CD8-positive, alpha-beta memory T cell (primary cell): ENCODE measurements at regions not wholly inside any gene's neighbourhood (a gene's known extent, or its start where the extent isn't known, plus 50 kb on each side); places are given as distances from the start of the nearest gene placed in this dataset.

Source experiments
- CTCF ChIA-PET: fragments of 350-600 bp; sonication (Branson Sonifier 250); formaldehyde crosslinking; loops from one replicate; lab custom pipeline; 2021; ENCODE audit warnings: antibody characterized with exemption; lab: Charles Lee
- POLR2A ChIA-PET: fragments of 350-600 bp; sonication (Branson Sonifier 250); formaldehyde crosslinking; loops from one replicate; lab custom pipeline; 2021; ENCODE audit warnings: antibody characterized with exemption; lab: Charles Lee
- DNase-seq, 5 donors: peaks; one replicate each; pipeline versions ENCODE4 v3.0.0 to v3.0.0-alpha.2; 2020 to 2022; ENCODE audit warnings: mixed read lengths in 1 of 5
- H3K27ac ChIP-seq: one replicate; pipeline ENCODE4 v1.7.0; 2013; ENCODE audit warnings: low read depth, mild to moderate bottlenecking, low read length, moderate library complexity
- H3K27me3 ChIP-seq: 2 replicates; pipeline ENCODE4 v1.7.0; 2013; ENCODE audit warnings: low read length, mild to moderate bottlenecking; ENCODE audit not compliant: insufficient read depth, poor library complexity, severe bottlenecking
- H3K36me3 ChIP-seq: 2 replicates; pipeline ENCODE4 v1.7.0; 2013; ENCODE audit warnings: mild to moderate bottlenecking, low read length, moderate library complexity; ENCODE audit not compliant: insufficient read depth
- H3K4me1 ChIP-seq: 2 replicates; pipeline ENCODE4 v1.7.0; 2013; ENCODE audit warnings: mild to moderate bottlenecking, low read length, moderate library complexity; ENCODE audit not compliant: insufficient read depth
- H3K4me3 ChIP-seq: 2 replicates; pipeline ENCODE4 v1.7.0; 2013; ENCODE audit warnings: mild to moderate bottlenecking, low read length
- H3K9me3 ChIP-seq: 2 replicates; pipeline ENCODE4 v1.7.0; 2013; ENCODE audit warnings: mild to moderate bottlenecking, low read length
- H3K27ac Mint-ChIP-seq, 8 donors: one replicate each; pipeline ENCODE4 v1.8.0; 2020 to 2021; ENCODE audit warnings: mixed read lengths in 8 of 8, mild to moderate bottlenecking in 6 of 8, inconsistent platforms in 3 of 8, moderate library complexity in 3 of 8
- H3K27me3 Mint-ChIP-seq, 2 donors: one replicate each; pipeline ENCODE4 v1.8.0; 2020 to 2021; ENCODE audit warnings: mixed read lengths in 2 of 2, mild to moderate bottlenecking in 1 of 2, moderate library complexity in 1 of 2
- H3K36me3 Mint-ChIP-seq, 3 donors: one replicate each; pipeline ENCODE4 v1.8.0; 2020 to 2021; ENCODE audit warnings: mixed read lengths in 3 of 3, inconsistent platforms in 1 of 3, mild to moderate bottlenecking in 1 of 3
- H3K4me1 Mint-ChIP-seq, 3 donors: one replicate each; pipeline ENCODE4 v1.8.0; 2020 to 2021; ENCODE audit warnings: mixed read lengths in 3 of 3, inconsistent platforms in 1 of 3, mild to moderate bottlenecking in 1 of 3
- H3K4me3 Mint-ChIP-seq, 7 donors: one replicate each; pipeline ENCODE4 v1.8.0; 2020 to 2021; ENCODE audit warnings: mixed read lengths in 7 of 7, mild to moderate bottlenecking in 6 of 7, moderate library complexity in 4 of 7, inconsistent platforms in 2 of 7
- H3K9me3 Mint-ChIP-seq, 5 donors: one replicate each; pipeline ENCODE4 v1.8.0; 2020 to 2022; ENCODE audit warnings: mixed read lengths in 5 of 5, mild to moderate bottlenecking in 3 of 5, moderate library complexity in 2 of 5, inconsistent platforms in 1 of 5

DNA sequence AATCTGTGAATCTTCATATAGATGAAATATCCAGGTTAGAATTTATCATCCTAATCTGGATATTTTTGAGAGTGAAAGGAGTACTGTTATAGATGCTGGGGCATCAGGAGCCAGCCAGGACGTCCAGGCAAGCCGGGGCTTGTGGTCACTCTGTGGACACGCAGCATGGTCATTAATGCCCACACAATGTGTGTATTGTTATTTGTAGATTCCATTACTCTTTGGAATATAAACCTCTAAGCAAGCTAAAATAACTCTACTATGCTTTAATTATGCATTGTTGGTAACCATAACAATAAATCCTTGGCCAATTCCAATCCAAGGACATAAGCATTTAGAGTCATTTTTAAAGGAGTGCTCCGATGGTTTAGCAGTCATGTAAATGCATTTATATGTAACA lies 137.9 kb downstream of the TM9SF2 start:
- H3K27ac ChIP-seq = no peak overlapping the region
- DNase-seq = no peak
- H3K4me3 ChIP-seq = no peak overlapping the region
- no peaks in the 10 kb centered on the region for H3K4me1 Mint-ChIP-seq
- H3K4me1 ChIP-seq = no peaks in the 10 kb centered on the region
- CTCF ChIA-PET = interaction anchor here (1.7 kb wide), 1 partner anchor 17 kb away, joined by 7 read pairs; no protein-coding TSS in a partner anchor
- no peaks in the 10 kb centered on the region for H3K9me3 Mint-ChIP-seq
- H3K27ac Mint-ChIP-seq = no peak overlapping the region
- H3K9me3 ChIP-seq = no peaks in the 10 kb centered on the region
- H3K27me3 ChIP-seq = no peaks in the 10 kb centered on the region
- H3K4me3 Mint-ChIP-seq = no peak overlapping the region
- no peaks in the 10 kb centered on the region for H3K36me3 ChIP-seq
- POLR2A ChIA-PET = no interaction called here
- H3K36me3 Mint-ChIP-seq = no peaks in the 10 kb centered on the region
- H3K27me3 Mint-ChIP-seq = no peaks in the 10 kb centered on the region

DNA sequence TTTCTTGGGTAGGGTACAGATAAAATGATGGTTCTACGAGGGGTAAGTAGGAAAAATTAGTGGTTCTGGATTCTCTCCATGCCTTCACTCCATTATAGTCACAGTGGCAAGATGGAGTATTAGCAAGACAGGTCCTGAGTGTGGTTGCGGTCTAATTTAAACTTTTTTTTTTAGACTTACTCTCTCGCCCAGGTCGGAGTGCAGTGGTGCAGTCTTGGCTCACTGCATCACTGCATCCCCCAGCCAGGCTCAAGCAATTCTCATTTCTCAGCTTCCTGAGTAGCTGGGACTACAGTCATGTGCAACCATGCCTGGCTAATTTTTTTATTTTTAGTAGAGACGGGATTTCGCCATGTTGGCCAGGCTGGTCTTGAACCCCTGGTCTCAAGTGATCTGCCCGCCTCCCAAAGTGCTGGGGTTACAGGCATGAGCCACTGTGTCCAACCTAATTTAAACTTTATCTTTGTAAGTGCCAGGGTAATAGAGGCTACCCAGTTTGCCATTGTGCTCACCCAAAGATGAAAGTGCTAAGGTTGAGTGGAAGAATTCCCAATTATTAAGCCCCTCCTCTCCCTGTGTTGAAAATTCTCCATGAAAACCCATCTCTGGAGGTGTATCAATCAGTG lies 135.6 kb downstream of the TM9SF2 start:
- H3K4me1 ChIP-seq = no peaks in the 10 kb centered on the region
- no peak overlapping the region for H3K27ac Mint-ChIP-seq
- peaks cover 0 to 2% of the 10 kb centered on the region in 2 donors for H3K27me3 Mint-ChIP-seq
- ChIA-PET POLR2A (no interaction called here), CTCF (no interaction called here)
- peaks cover 2 to 5% (median 4%) of the 10 kb centered on the region in 3 donors for H3K36me3 Mint-ChIP-seq
- H3K4me1 Mint-ChIP-seq = peaks cover 0 to 1% (median 0%) of the 10 kb centered on the region in 3 donors
- no peaks in the 10 kb centered on the region for H3K36me3 ChIP-seq
- H3K4me3 Mint-ChIP-seq = no peak overlapping the region
- DNase-seq = no peak
- no peaks in the 10 kb centered on the region for H3K9me3 ChIP-seq
- no peak overlapping the region for H3K4me3 ChIP-seq
- peaks cover 2 to 6% (median 4%) of the 10 kb centered on the region in 5 donors for H3K9me3 Mint-ChIP-seq
- no peak overlapping the region for H3K27ac ChIP-seq
- no peaks in the 10 kb centered on the region for H3K27me3 ChIP-seq

DNA sequence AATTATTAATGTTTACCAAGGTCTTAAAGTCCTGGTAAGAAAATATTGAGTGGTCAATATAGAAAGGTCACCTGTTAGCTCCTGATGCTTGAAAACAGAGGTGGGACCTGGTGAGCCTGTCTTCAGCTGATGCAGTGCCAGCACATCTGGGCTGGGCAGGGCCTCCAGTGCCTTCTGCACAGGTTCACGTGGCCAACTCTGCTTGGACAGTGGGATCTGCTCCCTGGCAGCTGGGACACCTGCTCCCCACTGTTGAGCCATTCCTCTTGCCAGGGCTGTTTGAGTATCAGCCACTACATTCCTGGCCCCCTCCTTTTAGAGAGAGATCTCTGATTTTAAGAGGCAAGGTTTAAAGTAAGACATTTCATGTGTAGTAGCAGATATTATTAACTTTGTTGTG lies 135.0 kb downstream of the TM9SF2 start:
- Mint-ChIP-seq H3K9me3 (peaks cover 2 to 6% (median 4%) of the 10 kb centered on the region in 5 donors), H3K27ac (no peak overlapping the region), H3K4me1 (peaks cover 0 to 1% (median 0%) of the 10 kb centered on the region in 3 donors), H3K36me3 (peaks cover 2 to 6% (median 4%) of the 10 kb centered on the region in 3 donors), H3K27me3 (peaks cover 0 to 2% of the 10 kb centered on the region in 2 donors), H3K4me3 (no peak overlapping the region)
- Histone ChIP-seq H3K4me1 (no peaks in the 10 kb centered on the region), H3K4me3 (no peak overlapping the region), H3K9me3 (no peaks in the 10 kb centered on the region), H3K27me3 (no peaks in the 10 kb centered on the region), H3K36me3 (no peaks in the 10 kb centered on the region), H3K27ac (no peak overlapping the region)
- CTCF ChIA-PET = no interaction called here
- POLR2A ChIA-PET = no interaction called here
- no peak for DNase-seq

DNA sequence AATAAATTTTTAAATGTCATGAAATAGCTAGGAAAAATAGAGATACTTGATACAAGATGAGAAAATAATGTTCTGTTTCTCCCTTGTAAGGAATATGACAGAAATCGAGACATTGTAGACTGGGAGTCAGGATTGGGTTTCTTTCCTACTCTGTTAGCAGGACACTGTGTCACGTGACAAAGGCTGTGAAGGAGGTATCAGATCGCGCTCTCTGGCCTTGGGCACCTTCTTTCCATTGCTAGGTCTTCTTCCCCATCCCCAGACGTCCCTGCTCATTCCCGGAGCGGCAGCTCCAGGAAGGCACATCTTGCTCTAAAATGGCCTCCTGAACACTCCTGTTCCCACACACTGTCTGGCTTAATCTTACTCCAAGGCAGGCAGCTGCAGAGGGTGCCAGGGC lies 133.4 kb downstream of the TM9SF2 start:
- Mint-ChIP-seq H3K27ac (no peak overlapping the region), H3K4me1 (peaks cover 0 to 1% (median 0%) of the 10 kb centered on the region in 3 donors), H3K27me3 (peaks cover 0 to 2% of the 10 kb centered on the region in 2 donors), H3K4me3 (no peak overlapping the region), H3K9me3 (peaks cover 2 to 6% (median 4%) of the 10 kb centered on the region in 5 donors), H3K36me3 (peaks cover 2 to 9% (median 6%) of the 10 kb centered on the region in 3 donors)
- Histone ChIP-seq H3K27ac (no peak overlapping the region), H3K27me3 (no peaks in the 10 kb centered on the region), H3K36me3 (no peaks in the 10 kb centered on the region), H3K4me1 (no peaks in the 10 kb centered on the region), H3K9me3 (no peaks in the 10 kb centered on the region), H3K4me3 (no peak overlapping the region)
- CTCF ChIA-PET = interaction anchor here (1.2 kb wide), 1 partner anchor 13 kb away, joined by 4 read pairs; no protein-coding TSS in a partner anchor
- POLR2A ChIA-PET = no interaction called here
- no peak for DNase-seq

DNA sequence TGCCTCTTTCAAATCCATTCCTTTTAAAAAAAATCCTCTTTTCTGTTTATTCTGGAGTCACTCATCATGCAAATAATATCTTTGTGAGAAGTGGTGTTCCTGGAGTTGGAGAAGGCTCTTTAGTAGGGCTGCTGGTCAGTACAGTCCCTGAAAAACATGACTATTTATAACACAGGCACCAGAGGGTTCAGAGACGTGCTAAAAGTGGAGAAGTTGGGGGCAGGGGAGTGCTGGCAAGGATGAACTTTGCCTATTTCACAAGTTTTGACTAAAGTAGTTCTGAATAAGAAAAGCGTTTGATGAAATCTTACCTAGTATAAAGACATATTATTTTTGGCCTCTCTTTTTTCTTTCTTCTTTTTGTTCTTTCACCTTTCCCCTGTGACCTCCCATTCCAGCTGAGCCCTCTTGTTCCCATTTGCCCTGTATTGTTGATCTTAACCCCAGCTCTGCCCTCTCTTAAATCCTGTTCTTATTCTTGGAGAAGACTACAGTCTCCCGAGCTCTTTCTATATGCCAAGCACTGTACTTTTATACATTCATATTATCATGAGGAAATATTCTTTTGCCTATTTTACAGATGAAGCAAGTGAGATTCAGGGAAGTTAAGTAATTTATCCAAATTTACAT lies 129.1 kb downstream of the TM9SF2 start:
- POLR2A ChIA-PET = no interaction called here

DNA sequence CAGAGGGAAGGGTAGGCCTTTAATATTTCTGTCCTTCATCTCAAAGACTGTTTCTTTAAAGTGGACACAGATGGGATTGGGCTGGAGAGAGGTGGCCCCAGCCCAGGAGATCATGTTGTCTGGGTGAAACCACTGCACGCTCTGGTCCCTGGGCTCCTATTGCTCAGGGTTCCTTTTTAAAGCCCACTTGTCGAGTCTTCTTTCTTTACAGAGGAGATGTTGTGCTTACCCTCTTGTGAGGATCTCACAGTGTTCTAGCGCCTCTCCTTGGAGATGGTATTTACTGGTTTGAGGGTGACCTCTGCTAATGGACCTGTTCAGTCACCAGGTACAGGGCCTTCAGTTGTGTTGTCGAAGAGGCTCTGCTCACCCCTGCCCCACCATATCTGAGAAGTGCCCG lies 128.4 kb downstream of the TM9SF2 start:
- Histone ChIP-seq H3K36me3 (no peaks in the 10 kb centered on the region), H3K27ac (no peak overlapping the region), H3K27me3 (no peaks in the 10 kb centered on the region), H3K9me3 (no peaks in the 10 kb centered on the region), H3K4me1 (no peaks in the 10 kb centered on the region), H3K4me3 (no peak overlapping the region)
- peak overlapping the region in 1 of 8 donors; percentile 66 for H3K27ac Mint-ChIP-seq
- DNase-seq = no peak
- POLR2A ChIA-PET = no interaction called here
- H3K36me3 Mint-ChIP-seq = peaks cover 3 to 16% (median 6%) of the 10 kb centered on the region in 3 donors
- peaks cover 2 to 6% (median 4%) of the 10 kb centered on the region in 5 donors for H3K9me3 Mint-ChIP-seq
- CTCF ChIA-PET = no interaction called here
- peaks cover 11 to 25% (median 23%) of the 10 kb centered on the region in 3 donors for H3K4me1 Mint-ChIP-seq
- H3K4me3 Mint-ChIP-seq = no peak overlapping the region
- peaks cover 0 to 2% of the 10 kb centered on the region in 2 donors for H3K27me3 Mint-ChIP-seq

More for the DNA sequence above, 129.1 kb downstream of the TM9SF2 start:
- Mint-ChIP-seq H3K27ac (peak overlapping the region in 1 of 8 donors; percentile 59), H3K4me3 (no peak overlapping the region), H3K27me3 (peaks cover 0 to 2% of the 10 kb centered on the region in 2 donors), H3K36me3 (peaks cover 2 to 13% (median 6%) of the 10 kb centered on the region in 3 donors), H3K4me1 (peaks cover 11 to 21% (median 20%) of the 10 kb centered on the region in 3 donors), H3K9me3 (peaks cover 2 to 6% (median 4%) of the 10 kb centered on the region in 5 donors)
- H3K27me3 ChIP-seq = no peaks in the 10 kb centered on the region
- DNase-seq = no peak
- H3K27ac ChIP-seq = no peak overlapping the region
- no peaks in the 10 kb centered on the region for H3K9me3 ChIP-seq
- CTCF ChIA-PET = no interaction called here
- no peak overlapping the region for H3K4me3 ChIP-seq
- H3K4me1 ChIP-seq = no peaks in the 10 kb centered on the region
- no peaks in the 10 kb centered on the region for H3K36me3 ChIP-seq

DNA sequence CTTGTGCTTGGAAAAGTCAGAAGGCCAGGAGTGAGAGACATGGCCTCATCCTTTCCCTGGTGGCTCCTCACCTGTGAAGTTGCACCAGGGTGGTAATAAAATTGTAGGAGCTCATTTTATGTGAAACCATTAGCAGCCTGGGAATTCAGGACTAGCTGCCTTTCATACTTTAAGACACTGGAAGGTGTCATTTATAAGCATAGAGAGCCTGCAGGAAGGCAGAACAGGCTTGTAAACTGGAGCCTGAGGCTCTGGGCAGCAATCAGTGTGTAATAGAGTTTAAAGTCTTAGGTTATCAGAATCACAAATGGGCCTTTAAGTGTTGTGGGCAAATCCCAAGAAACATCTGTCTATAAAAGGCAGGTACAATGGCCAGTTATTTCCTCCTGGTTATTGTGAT lies 127.2 kb downstream of the TM9SF2 start:
- ChIA-PET POLR2A (no interaction called here), CTCF (interaction anchor here (1.3 kb wide), 1 partner anchor 16 kb away, joined by 3 read pairs; no protein-coding TSS in a partner anchor)
- peaks cover 0 to 2% of the 10 kb centered on the region in 2 donors for H3K27me3 Mint-ChIP-seq

DNA sequence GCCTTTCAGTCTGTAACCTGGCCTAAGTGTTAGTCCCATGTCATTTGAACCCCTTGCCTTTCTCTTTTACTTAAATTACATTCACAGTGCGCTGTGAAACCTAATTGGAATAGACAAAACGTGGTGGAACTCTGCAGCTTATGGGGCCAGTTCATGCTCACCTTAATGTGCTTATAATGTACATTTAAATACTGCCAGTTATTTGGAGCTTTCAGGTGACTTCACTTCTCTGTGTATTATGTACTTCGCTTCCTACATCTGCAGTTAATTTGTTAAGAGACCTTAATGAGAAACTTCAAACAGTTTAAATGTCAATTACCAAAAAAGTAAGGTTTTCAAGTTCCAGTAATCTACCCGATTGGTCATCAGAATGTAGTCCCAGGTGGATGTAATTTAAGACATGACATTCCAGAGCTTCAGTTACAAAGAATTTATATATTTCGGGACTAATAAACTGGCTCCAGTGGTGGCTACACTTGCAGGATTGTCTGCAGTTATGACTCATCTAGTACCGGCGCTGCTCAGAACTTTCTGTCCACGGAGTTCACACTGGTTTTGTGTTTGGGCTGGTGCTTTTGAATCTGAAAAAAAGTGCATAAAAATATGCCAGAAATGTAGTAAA lies 125.3 kb downstream of the TM9SF2 start:
- ChIA-PET POLR2A (no interaction called here), CTCF (no interaction called here)
- Histone ChIP-seq H3K4me3 (no peak overlapping the region), H3K9me3 (no peaks in the 10 kb centered on the region), H3K27ac (no peak overlapping the region), H3K27me3 (no peaks in the 10 kb centered on the region), H3K36me3 (no peaks in the 10 kb centered on the region), H3K4me1 (no peaks in the 10 kb centered on the region)
- peaks cover 12 to 32% (median 30%) of the 10 kb centered on the region in 3 donors for H3K4me1 Mint-ChIP-seq
- no peaks in the 10 kb centered on the region for H3K9me3 Mint-ChIP-seq
- H3K27ac Mint-ChIP-seq = no peak overlapping the region
- H3K27me3 Mint-ChIP-seq = no peaks in the 10 kb centered on the region
- H3K36me3 Mint-ChIP-seq = peaks cover 0 to 16% (median 2%) of the 10 kb centered on the region in 3 donors
- H3K4me3 Mint-ChIP-seq = peak overlapping the region in 2 of 7 donors; percentile 1 to 6
- no peak for DNase-seq

More for the DNA sequence above, 127.2 kb downstream of the TM9SF2 start:
- H3K36me3 Mint-ChIP-seq = peaks cover 4 to 14% (median 6%) of the 10 kb centered on the region in 3 donors
- no peak overlapping the region for H3K27ac Mint-ChIP-seq
- no peaks in the 10 kb centered on the region for H3K9me3 ChIP-seq
- no peaks in the 10 kb centered on the region for H3K36me3 ChIP-seq
- peaks cover under 1 to 6% (median 3%) of the 10 kb centered on the region in 5 donors for H3K9me3 Mint-ChIP-seq
- no peak for DNase-seq
- H3K27me3 ChIP-seq = no peaks in the 10 kb centered on the region
- no peak overlapping the region for H3K4me3 ChIP-seq
- H3K4me1 ChIP-seq = no peaks in the 10 kb centered on the region
- no peak overlapping the region for H3K4me3 Mint-ChIP-seq
- peaks cover 11 to 32% (median 30%) of the 10 kb centered on the region in 3 donors for H3K4me1 Mint-ChIP-seq
- H3K27ac ChIP-seq = no peak overlapping the region
